Epithelial cell of esophagus (primary cell): ENCODE measurements at regions not wholly inside any gene's neighbourhood (a gene's known extent, or its start where the extent isn't known, plus 50 kb on each side); places are given as distances from the start of the nearest gene placed in this dataset.

Experiments used
- DNase-seq: peaks from one replicate; pipeline ENCODE4 v3.0.0; 2010; ENCODE audit warnings: low read depth
- H3K4me3 ChIP-seq: 2 replicates; pipeline ENCODE4 v1.5.1; 2011; ENCODE audit warnings: mild to moderate bottlenecking, low read length, control low read depth
- CTCF ChIP-seq: IDR thresholded peaks from 2 replicates; pipeline ENCODE4 v1.5.1; 2011; ENCODE audit warnings: low read depth, mild to moderate bottlenecking, low read length, control low read depth, inconsistent platforms; ENCODE audit not compliant: insufficient read depth; ENCODE audit errors: missing control alignments

DNA sequence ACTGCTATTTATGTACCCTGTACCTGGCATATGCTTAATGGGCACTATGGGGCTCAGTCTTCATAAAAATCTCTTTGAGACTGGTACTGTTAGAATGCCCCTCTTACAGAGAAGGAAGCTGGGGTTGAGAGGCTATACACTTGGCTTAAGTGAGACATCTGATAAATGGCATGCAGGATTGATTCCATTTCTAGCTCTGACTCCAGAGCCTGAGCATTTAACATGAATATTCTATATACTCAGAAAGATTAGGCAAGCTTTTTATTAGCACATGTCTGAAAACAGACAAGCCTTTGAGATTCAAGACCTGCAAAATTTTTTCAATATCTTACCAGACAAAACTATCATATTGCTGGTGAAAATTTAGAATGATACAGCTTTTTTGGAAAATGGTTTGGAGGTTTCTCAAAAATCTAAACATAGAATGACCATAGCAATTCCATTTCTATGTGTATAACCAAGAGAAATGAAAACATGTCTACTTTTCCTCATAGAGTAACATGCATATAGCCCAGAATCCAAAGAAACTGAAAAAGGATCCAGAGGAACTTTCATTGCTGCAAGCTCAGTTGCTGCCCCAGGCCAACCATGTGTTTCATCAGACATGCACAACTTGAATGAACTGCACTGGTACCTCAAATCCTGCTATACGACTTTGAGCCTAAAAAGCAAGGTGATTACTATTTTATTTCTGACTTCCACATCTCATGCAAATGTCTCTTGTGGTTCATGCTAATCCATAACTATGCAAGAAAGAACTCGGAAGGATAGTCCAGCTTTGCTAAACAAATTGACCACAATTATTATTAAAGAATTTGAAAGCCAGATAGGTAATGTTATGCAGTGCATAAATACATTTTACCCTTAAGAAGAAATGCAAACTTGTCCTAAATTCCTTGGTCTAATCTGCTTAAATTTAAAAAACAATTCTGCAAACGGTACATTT lies 389.0 kb upstream of the GRIA1 start:
- no peak for TF ChIP-seq CTCF
- H3K4me3 ChIP-seq: no peak overlapping the region
- DNase-seq: no peak

DNA sequence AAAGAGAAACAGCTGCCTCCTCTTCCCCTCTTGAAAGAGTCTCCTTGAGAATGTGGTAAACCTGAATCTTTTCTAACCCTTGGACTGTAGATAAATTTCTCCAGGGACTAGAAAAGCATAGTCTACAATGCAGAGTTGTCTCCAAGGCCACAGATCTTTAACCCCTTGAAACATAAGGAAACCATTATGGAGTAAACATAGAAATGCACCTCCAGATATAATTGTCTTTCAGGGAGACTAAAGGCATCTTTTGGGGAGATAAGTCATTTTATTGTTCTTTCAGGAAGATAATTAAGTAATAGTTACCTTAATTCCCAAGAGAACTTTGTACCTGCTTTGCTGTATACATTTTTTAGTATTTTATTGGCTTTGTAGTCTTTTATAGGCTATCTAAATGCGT lies 373.6 kb upstream of the GRIA1 start:
- H3K4me3 ChIP-seq: no peak overlapping the region
- no peak for DNase-seq
- no peak for TF ChIP-seq CTCF

- no peak for TF ChIP-seq CTCF
- no peak overlapping the region for H3K4me3 ChIP-seq
- DNase-seq: no peak
Measured at GRCh38 chr5:153118018-153118417, 372.5 kb upstream of the GRIA1 start.

DNA sequence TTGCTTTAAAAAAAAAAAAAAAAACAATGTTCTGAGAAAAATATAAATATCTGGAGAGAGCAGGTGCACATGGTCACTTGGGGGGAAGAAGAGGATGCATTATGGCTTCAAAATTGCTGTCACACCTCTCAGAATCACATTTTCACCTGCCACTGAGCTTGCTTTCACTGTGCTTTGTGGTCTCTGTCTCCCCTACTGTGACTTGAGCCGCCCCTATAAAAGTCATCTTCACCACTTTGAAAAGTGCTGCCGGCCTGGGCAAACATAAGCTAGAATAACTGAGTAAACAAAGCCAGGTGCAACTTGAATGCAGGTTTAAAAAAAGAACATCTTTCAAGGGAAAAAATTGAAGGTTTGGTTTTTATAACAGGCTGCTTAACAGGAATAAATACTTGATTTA lies 368.1 kb upstream of the GRIA1 start:
- H3K4me3 ChIP-seq: no peak overlapping the region
- no peak for DNase-seq
- TF ChIP-seq CTCF: no peak

DNA sequence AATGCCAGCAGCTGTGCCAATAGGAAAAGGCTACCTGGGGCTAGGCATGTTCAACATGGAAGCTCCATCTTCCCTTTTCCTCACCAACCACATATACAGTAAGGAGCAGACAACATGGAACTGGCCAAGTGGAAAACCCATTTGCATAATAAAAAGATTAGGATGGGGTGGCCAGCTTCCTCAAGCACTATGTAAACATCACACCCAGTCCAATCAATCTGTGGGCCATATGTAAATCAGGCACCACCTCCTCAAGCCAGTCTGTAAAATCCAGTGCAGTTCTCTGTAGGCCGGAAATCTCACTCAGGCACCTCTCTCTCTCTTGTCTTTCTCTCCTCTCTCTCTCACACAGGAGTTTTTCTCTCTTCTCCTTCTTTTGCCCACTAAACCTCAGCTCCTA lies 360.2 kb upstream of the GRIA1 start:
- H3K4me3 ChIP-seq: no peak overlapping the region
- no peak for DNase-seq
- TF ChIP-seq CTCF: no peak

- DNase-seq: peak; percentile 62
- H3K4me3 ChIP-seq: no peak overlapping the region
- TF ChIP-seq CTCF: peak; percentile 15
Measured at GRCh38 chr5:153135411-153135810, 355.1 kb upstream of the GRIA1 start.

- DNase-seq: no peak
- no peak for TF ChIP-seq CTCF
- H3K4me3 ChIP-seq: no peak overlapping the region
Measured at GRCh38 chr5:153136910-153137614, 353.4 kb upstream of the GRIA1 start.
